ENCODE measurements at regions not wholly inside any gene's neighbourhood (a gene's known extent, or its start where the extent isn't known, plus 50 kb on each side); places are given as distances from the start of the nearest gene placed in this dataset.

DNA sequence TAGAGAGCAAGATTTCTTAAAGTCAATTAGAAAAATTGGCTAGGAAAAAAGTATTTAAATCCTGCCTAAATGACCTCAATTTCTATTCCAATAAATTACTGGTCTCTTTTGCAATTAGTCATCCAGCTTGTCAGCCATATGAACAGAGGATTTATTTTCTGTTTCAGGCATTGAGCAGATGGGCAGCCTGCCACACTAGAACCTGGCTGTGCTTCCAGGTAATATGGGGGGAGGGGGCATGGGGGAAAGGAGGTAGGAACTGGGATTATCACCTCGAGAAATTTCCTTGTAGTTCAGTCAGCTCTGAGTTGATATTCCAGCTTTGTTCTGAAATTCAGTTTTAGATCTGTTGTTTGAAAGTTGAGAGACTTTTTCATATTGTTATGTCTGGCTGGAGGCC, 206.3 kb upstream of the LCORL start:
- Mint-ChIP-seq H3K4me1 (no peaks in the 10 kb centered on the region), H3K9me3 (peaks cover 40% of the 10 kb centered on the region), H3K36me3 (ENCODE audit: low read depth) (no peaks in the 10 kb centered on the region), H3K27me3 (ENCODE audit: low read depth, poor library complexity) (peaks cover 4% of the 10 kb centered on the region), H3K4me3 (no peak overlapping the region), H3K27ac (no peak overlapping the region)
- no peak for TF ChIP-seq CTCF (IDR thresholded peaks at IDR 0.05)
- no peak for DNase-seq

DNA sequence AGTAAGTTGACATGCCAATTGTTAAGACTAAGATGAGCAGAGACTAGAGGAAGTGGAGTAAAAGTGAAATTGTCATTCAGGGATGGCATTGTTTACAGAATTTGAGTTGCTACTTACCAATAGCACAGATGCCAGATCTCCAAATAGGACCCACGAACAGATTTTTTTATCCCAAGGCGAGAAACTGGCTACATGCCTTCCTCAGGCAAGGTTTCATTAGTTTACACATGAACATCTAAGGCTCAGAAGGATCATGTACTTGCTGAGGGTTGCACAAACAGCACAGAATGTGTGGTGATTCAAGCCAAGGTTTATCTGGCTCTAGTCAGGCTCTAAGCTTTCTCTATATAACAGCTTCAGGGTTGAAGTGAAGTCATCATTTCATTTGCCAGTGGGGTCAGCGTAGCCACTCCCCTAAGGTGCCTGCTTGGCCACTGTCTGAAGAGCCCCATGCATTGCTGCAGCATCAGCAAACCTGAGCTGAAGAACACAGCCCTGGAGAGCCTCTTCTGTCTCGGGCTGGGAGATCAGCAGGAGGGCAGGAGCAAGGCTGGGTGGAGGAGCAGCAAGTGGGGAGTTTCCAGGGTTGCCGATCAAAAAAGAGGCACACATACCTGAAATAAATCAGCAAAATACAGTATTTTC, 193.0 kb upstream of the LCORL start:
- Mint-ChIP-seq H3K9me3 (peaks cover 6% of the 10 kb centered on the region), H3K4me3 (no peak overlapping the region), H3K36me3 (ENCODE audit: low read depth) (no peaks in the 10 kb centered on the region), H3K4me1 (peaks cover 5% of the 10 kb centered on the region), H3K27ac (no peak overlapping the region), H3K27me3 (ENCODE audit: low read depth, poor library complexity) (peaks cover 10% of the 10 kb centered on the region)
- DNase-seq = peak; percentile 3
- no peak for TF ChIP-seq CTCF (IDR thresholded peaks at IDR 0.05)

DNA sequence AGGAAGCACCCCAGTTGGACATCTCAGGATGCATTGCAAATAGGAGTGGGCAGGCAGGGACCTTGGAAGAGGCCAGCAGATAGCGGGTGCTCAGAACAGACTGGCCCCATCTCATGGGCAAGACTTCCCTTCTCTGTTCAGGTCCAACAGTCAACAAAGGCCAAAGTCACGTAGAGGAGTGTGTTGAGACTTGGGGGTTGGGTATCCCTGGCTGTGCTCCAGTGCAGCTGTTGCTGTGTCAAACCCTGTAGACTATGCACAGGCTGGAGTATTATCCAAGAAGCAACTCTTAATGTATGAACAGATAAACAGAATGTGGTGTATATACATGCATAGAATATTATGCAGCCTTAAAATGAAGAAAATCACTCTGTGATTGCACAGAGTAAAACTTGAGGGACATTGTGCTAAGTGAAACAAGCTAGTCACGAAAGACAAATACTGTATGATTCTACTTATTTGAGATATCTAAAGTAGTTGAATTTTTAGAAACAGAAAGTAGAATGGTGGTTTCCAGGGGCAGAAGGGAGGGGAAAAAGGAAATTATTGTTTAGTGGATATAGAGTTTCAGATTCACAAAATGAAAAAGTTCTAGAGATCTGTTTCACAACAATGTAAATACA, 192.1 kb upstream of the LCORL start:
- DNase-seq = no peak
- no peak for TF ChIP-seq CTCF (IDR thresholded peaks at IDR 0.05)
- H3K4me3 Mint-ChIP-seq = no peak overlapping the region
- no peak overlapping the region for H3K27ac Mint-ChIP-seq
- H3K27me3 Mint-ChIP-seq (ENCODE audit: low read depth, poor library complexity) = peaks cover 10% of the 10 kb centered on the region
- peaks cover 6% of the 10 kb centered on the region for H3K9me3 Mint-ChIP-seq
- H3K36me3 Mint-ChIP-seq (ENCODE audit: low read depth) = no peaks in the 10 kb centered on the region
- H3K4me1 Mint-ChIP-seq = peaks cover 5% of the 10 kb centered on the region

DNA sequence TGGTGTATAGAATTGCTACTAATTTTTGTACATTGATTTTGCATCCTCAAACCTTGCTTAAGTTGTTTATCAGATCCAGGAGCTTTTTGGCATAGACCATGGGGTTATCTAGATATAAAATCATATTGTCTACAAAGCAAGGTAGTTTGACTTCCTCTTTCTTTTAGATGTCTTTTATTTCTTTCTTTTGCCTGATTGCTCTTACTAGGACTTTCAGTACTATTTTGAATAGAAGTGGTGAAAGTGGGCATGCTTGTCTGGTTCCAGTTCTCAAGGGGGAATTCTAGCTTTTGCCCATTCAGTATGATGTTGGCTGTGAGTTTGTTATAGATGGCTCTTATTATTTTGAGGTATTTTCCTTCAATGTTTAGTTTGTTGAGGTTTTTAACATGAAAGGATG, 187.9 kb upstream of the LCORL start:
- H3K27ac Mint-ChIP-seq = no peak overlapping the region
- no peaks in the 10 kb centered on the region for H3K4me1 Mint-ChIP-seq
- H3K36me3 Mint-ChIP-seq (ENCODE audit: low read depth) = no peaks in the 10 kb centered on the region
- DNase-seq = no peak
- H3K9me3 Mint-ChIP-seq = peaks cover 6% of the 10 kb centered on the region
- H3K27me3 Mint-ChIP-seq (ENCODE audit: low read depth, poor library complexity) = peaks cover 9% of the 10 kb centered on the region
- H3K4me3 Mint-ChIP-seq = no peak overlapping the region
- no peak for TF ChIP-seq CTCF (IDR thresholded peaks at IDR 0.05)

DNA sequence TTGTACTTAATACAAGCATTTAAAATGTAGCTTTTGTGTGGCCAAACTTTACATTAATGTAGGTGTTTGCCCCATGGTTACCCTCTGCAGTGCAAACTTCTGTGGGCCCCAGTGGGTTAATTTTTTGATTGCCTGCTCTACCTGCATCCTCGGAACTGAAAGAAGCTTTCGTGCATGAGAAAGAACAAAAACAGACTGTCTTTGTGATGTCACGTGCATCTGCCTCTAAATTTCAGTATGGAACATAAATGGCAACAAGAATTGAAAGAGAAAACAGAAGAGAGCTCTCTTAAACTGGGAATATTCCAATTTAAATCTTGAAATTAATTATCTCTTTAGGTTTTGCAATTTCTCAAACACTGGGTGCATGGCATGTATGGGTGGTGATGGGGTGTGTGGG, 182.4 kb upstream of the LCORL start:
- Mint-ChIP-seq H3K4me1 (peaks cover 19% of the 10 kb centered on the region), H3K27ac (no peak overlapping the region), H3K36me3 (ENCODE audit: low read depth) (no peaks in the 10 kb centered on the region), H3K4me3 (no peak overlapping the region), H3K27me3 (ENCODE audit: low read depth, poor library complexity) (peaks cover 7% of the 10 kb centered on the region), H3K9me3 (peaks cover 6% of the 10 kb centered on the region)
- no peak for DNase-seq
- TF ChIP-seq CTCF (IDR thresholded peaks at IDR 0.05) = no peak

DNA sequence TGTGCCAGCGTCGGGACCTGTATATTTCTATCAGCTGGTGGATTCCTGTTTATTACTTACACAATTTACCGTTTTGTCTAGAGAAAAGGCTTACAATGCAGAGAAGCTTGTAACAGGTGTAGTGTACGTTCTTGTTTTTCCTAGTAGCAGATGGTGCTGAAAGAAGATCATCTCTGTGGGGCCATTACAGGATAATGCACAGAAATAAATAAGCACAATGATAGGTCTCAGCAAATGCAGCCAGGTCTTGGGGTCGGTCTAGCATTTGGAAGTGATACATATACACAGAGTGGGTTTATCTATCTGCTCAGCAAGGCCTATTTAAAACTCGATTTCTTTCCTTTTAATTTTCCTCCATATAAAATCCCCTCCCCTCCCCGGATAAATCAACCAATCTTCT, 180.9 kb upstream of the LCORL start:
- no peaks in the 10 kb centered on the region for H3K36me3 Mint-ChIP-seq (ENCODE audit: low read depth)
- peaks cover 7% of the 10 kb centered on the region for H3K27me3 Mint-ChIP-seq (ENCODE audit: low read depth, poor library complexity)
- peaks cover 6% of the 10 kb centered on the region for H3K9me3 Mint-ChIP-seq
- peaks cover 19% of the 10 kb centered on the region for H3K4me1 Mint-ChIP-seq
- no peak for TF ChIP-seq CTCF (IDR thresholded peaks at IDR 0.05)
- H3K27ac Mint-ChIP-seq = no peak overlapping the region
- DNase-seq = no peak
- no peak overlapping the region for H3K4me3 Mint-ChIP-seq
